Osteocyte (in vitro differentiated cells): ENCODE measurements at regions not wholly inside any gene's neighbourhood (a gene's known extent, or its start where the extent isn't known, plus 50 kb on each side); places are given as distances from the start of the nearest gene placed in this dataset.
"Not testable (repeated sequence)": the region's sequence is repeated elsewhere in the genome, so short reads cannot be mapped to it uniquely, and the experiment has no call there.

Experiments
- DNase-seq: peaks from one replicate; pipeline ENCODE4 v3.0.0; 2021; ENCODE audit warnings: mixed read lengths; ENCODE audit not compliant: unreplicated experiment; ENCODE audit errors: extremely low spot score
- H3K27ac Mint-ChIP-seq: one replicate; pipeline ENCODE4 v1.8.0; 2021; ENCODE audit warnings: mild to moderate bottlenecking, mixed read lengths; ENCODE audit not compliant: unreplicated experiment
- H3K27me3 Mint-ChIP-seq: one replicate; pipeline ENCODE4 v1.8.0; 2021; ENCODE audit warnings: mixed read lengths; ENCODE audit not compliant: unreplicated experiment
- H3K36me3 Mint-ChIP-seq: one replicate; pipeline ENCODE4 v1.8.0; 2021; ENCODE audit warnings: mixed read lengths; ENCODE audit not compliant: unreplicated experiment
- H3K4me1 Mint-ChIP-seq: one replicate; pipeline ENCODE4 v1.8.0; 2021; ENCODE audit warnings: mixed read lengths; ENCODE audit not compliant: unreplicated experiment
- H3K4me3 Mint-ChIP-seq: one replicate; pipeline ENCODE4 v1.8.0; 2021; ENCODE audit warnings: mild to moderate bottlenecking, moderate library complexity, mixed read lengths; ENCODE audit not compliant: unreplicated experiment
- H3K9me3 Mint-ChIP-seq: one replicate; pipeline ENCODE4 v1.8.0; 2021; ENCODE audit warnings: mixed read lengths; ENCODE audit not compliant: unreplicated experiment
- CTCF ChIP-seq: fragments of 200-600 bp; sonication (generic); IDR thresholded peaks from 2 replicates; pipeline ENCODE4 v1.5.0; 2021; ENCODE audit warnings: antibody characterized with exemption, mild to moderate bottlenecking, moderate library complexity

- DNase-seq, result no peak
- H3K27ac Mint-ChIP-seq, result no peak overlapping the region
- H3K4me1 Mint-ChIP-seq, result no peaks in the 10 kb centered on the region
- H3K36me3 Mint-ChIP-seq, result no peaks in the 10 kb centered on the region
- H3K27me3 Mint-ChIP-seq, result no peaks in the 10 kb centered on the region
- no peak for TF ChIP-seq CTCF
- no peak overlapping the region for H3K4me3 Mint-ChIP-seq
- H3K9me3 Mint-ChIP-seq, result peaks cover 33% of the 10 kb centered on the region
Measured at GRCh38 chr10:8159341-8160165, 105.1 kb downstream of the GATA3 start.

GRCh38 chr10:8163824-8164223 lies 109.3 kb downstream of the GATA3 start:
- H3K4me3 Mint-ChIP-seq, result no peak overlapping the region
- DNase-seq, result no peak
- H3K27me3 Mint-ChIP-seq, result no peaks in the 10 kb centered on the region
- peaks cover 2% of the 10 kb centered on the region for H3K36me3 Mint-ChIP-seq
- TF ChIP-seq CTCF, result no peak
- no peak overlapping the region for H3K27ac Mint-ChIP-seq
- no peaks in the 10 kb centered on the region for H3K4me1 Mint-ChIP-seq
- H3K9me3 Mint-ChIP-seq, result peaks cover 57% of the 10 kb centered on the region

GRCh38 chr10:8164640-8165039 lies 110.2 kb downstream of the GATA3 start:
- DNase-seq, H3K27ac Mint-ChIP-seq, H3K27me3 Mint-ChIP-seq, H3K36me3 Mint-ChIP-seq, H3K4me3 Mint-ChIP-seq, H3K4me1 Mint-ChIP-seq: not testable (repeated sequence)
- H3K9me3 Mint-ChIP-seq, result peaks cover 55% of the 10 kb centered on the region

GRCh38 chr10:8168836-8169235 lies 114.3 kb downstream of the GATA3 start:
- DNase-seq, result no peak
- H3K9me3 Mint-ChIP-seq, result peaks cover 48% of the 10 kb centered on the region
- no peak overlapping the region for H3K4me3 Mint-ChIP-seq
- no peaks in the 10 kb centered on the region for H3K4me1 Mint-ChIP-seq
- no peak overlapping the region for H3K27ac Mint-ChIP-seq
- no peak for TF ChIP-seq CTCF
- no peaks in the 10 kb centered on the region for H3K27me3 Mint-ChIP-seq
- H3K36me3 Mint-ChIP-seq, result peaks cover 2% of the 10 kb centered on the region

- TF ChIP-seq CTCF, result no peak
- peaks cover 2% of the 10 kb centered on the region for H3K36me3 Mint-ChIP-seq
- no peak overlapping the region for H3K27ac Mint-ChIP-seq
Measured at GRCh38 chr10:8171008-8171407, 116.5 kb downstream of the GATA3 start.

More at GRCh38 chr10:8171008-8171407, 116.5 kb downstream of the GATA3 start:
- no peak for DNase-seq
- H3K27me3 Mint-ChIP-seq, result no peaks in the 10 kb centered on the region
- no peak overlapping the region for H3K4me3 Mint-ChIP-seq
- H3K4me1 Mint-ChIP-seq, result no peaks in the 10 kb centered on the region
- peaks cover 38% of the 10 kb centered on the region for H3K9me3 Mint-ChIP-seq
